ENCODE measurements at regions not wholly inside any gene's neighbourhood (a gene's known extent, or its start where the extent isn't known, plus 50 kb on each side); places are given as distances from the start of the nearest gene placed in this dataset.

GRCh38 chr2:9141706-9142460 lies 64.7 kb upstream of the ASAP2 start:
- ATAC-seq (ENCODE audit: insufficient number of reproducible peaks, low FRiP score, low read depth) = no peak
- H3K9me3 ChIP-seq = no peaks in the 10 kb centered on the region
- no peak for DNase-seq (ENCODE audit: low spot score)
- H3K27ac ChIP-seq = peak overlapping the region; percentile 79 to 83
- no peaks in the 10 kb centered on the region for H3K36me3 ChIP-seq
- H3K27me3 ChIP-seq (replicated peaks; ENCODE audit: insufficient read depth) = no peaks in the 10 kb centered on the region
- peaks cover 4 to 39% of the 10 kb centered on the region in 2 donors for H3K4me1 ChIP-seq (ENCODE audit: control insufficient read depth in 1 of 2, low read depth in 2 of 2)
- H3K4me3 ChIP-seq = no peak overlapping the region
- TF ChIP-seq CTCF (IDR thresholded peaks at IDR 0.05) = no peak

GRCh38 chr2:9141091-9141667 lies 65.4 kb upstream of the ASAP2 start:
- H3K27ac ChIP-seq = no peak overlapping the region
- H3K9me3 ChIP-seq = no peaks in the 10 kb centered on the region
- TF ChIP-seq CTCF (IDR thresholded peaks at IDR 0.05) = no peak
- no peak overlapping the region for H3K4me3 ChIP-seq
- H3K27me3 ChIP-seq (replicated peaks; ENCODE audit: insufficient read depth) = no peaks in the 10 kb centered on the region
- DNase-seq (ENCODE audit: low spot score) (no peak), ATAC-seq (ENCODE audit: insufficient number of reproducible peaks, low FRiP score, low read depth) (no peak)
- peaks cover 4 to 39% of the 10 kb centered on the region in 2 donors for H3K4me1 ChIP-seq (ENCODE audit: control insufficient read depth in 1 of 2, low read depth in 2 of 2)
- H3K36me3 ChIP-seq = no peaks in the 10 kb centered on the region

- Histone ChIP-seq H3K36me3 (no peaks in the 10 kb centered on the region), H3K4me3 (no peak overlapping the region), H3K4me1 (ENCODE audit: control insufficient read depth in 1 of 2, low read depth in 2 of 2) (peaks cover 4 to 38% of the 10 kb centered on the region in 2 donors), H3K9me3 (no peaks in the 10 kb centered on the region), H3K27me3 (replicated peaks; ENCODE audit: insufficient read depth) (no peaks in the 10 kb centered on the region), H3K27ac (no peak overlapping the region)
- ATAC-seq (ENCODE audit: insufficient number of reproducible peaks, low FRiP score, low read depth) = no peak
- DNase-seq (ENCODE audit: low spot score) = no peak
- no peak for TF ChIP-seq CTCF (IDR thresholded peaks at IDR 0.05)
Measured at GRCh38 chr2:9140645-9141044, 66.0 kb upstream of the ASAP2 start.

GRCh38 chr2:9139491-9140443 lies 66.8 kb upstream of the ASAP2 start:
- peaks cover under 1 to 29% of the 10 kb centered on the region in 2 donors for H3K4me1 ChIP-seq (ENCODE audit: control insufficient read depth in 1 of 2, low read depth in 2 of 2)
- H3K27ac ChIP-seq = no peak overlapping the region
- H3K36me3 ChIP-seq = no peaks in the 10 kb centered on the region
- no peaks in the 10 kb centered on the region for H3K9me3 ChIP-seq
- ATAC-seq (ENCODE audit: insufficient number of reproducible peaks, low FRiP score, low read depth) = no peak
- H3K4me3 ChIP-seq = no peak overlapping the region
- DNase-seq (ENCODE audit: low spot score) = no peak
- peak; percentile 71 for TF ChIP-seq CTCF (IDR thresholded peaks at IDR 0.05)
- no peaks in the 10 kb centered on the region for H3K27me3 ChIP-seq (replicated peaks; ENCODE audit: insufficient read depth)

Measured in thoracic aorta (tissue), 2 donors.